Endothelial cell of umbilical vein (primary cell): ENCODE measurements at regions not wholly inside any gene's neighbourhood (a gene's known extent, or its start where the extent isn't known, plus 50 kb on each side); places are given as distances from the start of the nearest gene placed in this dataset.

Source experiments
- BruUV-seq: library from RNA; stranded (reverse); fragments of 400-500 nt; replicated peaks from 2 replicates; lab custom pipeline; 2021; lab: Mats Ljungman, UMichigan
- CTCF ChIA-PET: fragments of 300-600, 350-600 bp; sonication (Branson Sonifier 250); formaldehyde crosslinking; loops from one replicate; lab custom pipeline; 2021; ENCODE audit warnings: antibody characterized with exemption, inconsistent platforms; lab: Charles Lee
- POLR2A ChIA-PET: fragments of 300-600, 350-600 bp; sonication (Branson Sonifier 250); formaldehyde crosslinking; loops from one replicate; lab custom pipeline; 2021; ENCODE audit warnings: antibody characterized with exemption, inconsistent platforms; lab: Charles Lee
- DNase-seq: peaks from one replicate; pipeline ENCODE4 v3.0.0-alpha.2; 2011; ENCODE audit warnings: low read depth, low spot score
- FAIRE-seq: peaks from 2 replicates; lab custom pipeline; 2011; peaks lifted over from hg19 to GRCh38; lab: Jason Lieb, UNC
- H2AFZ ChIP-seq: 2 replicates; pipeline ENCODE4 v1.6.0; 2012; ENCODE audit warnings: low read depth, low read length, control low read depth, inconsistent platforms
- H3K27ac ChIP-seq: 2 replicates; pipeline ENCODE4 v1.5.1; 2011; ENCODE audit warnings: low read depth, mild to moderate bottlenecking, control low read depth, low read length, moderate library complexity; ENCODE audit not compliant: insufficient read depth
- H3K27me3 ChIP-seq, 2 experiments: 2 replicates each; pipeline versions ENCODE4 v1.6.0 to v1.6.1; 2011; ENCODE audit warnings: low read length in 2 of 2, mixed read lengths in 1 of 2; ENCODE audit not compliant: control insufficient read depth in 2 of 2, insufficient read depth in 2 of 2
- H3K36me3 ChIP-seq, 2 experiments: 2 replicates in 1 of 2; 3 replicates in 1 of 2; pipeline ENCODE4 v1.5.1; 2011; ENCODE audit warnings: low read length in 2 of 2, mild to moderate bottlenecking in 1 of 2, moderate library complexity in 1 of 2; ENCODE audit not compliant: control insufficient read depth in 2 of 2, insufficient read depth in 2 of 2; ENCODE audit errors: extremely low read depth in 1 of 2
- H3K4me1 ChIP-seq: 3 replicates; pipeline ENCODE4 v1.5.1; 2011; ENCODE audit warnings: mild to moderate bottlenecking, low read length; ENCODE audit not compliant: control insufficient read depth, insufficient read depth; ENCODE audit errors: extremely low read depth
- H3K4me2 ChIP-seq: 2 replicates; pipeline ENCODE4 v1.6.1; 2011; ENCODE audit warnings: low read length, control low read depth, mixed read lengths; ENCODE audit not compliant: insufficient read depth
- H3K4me3 ChIP-seq, 3 experiments: fragments of 200-600 bp in 1 of 3; sonication (generic), shearing (Covaris generic) in 1 of 3; replicated peaks in 1 of 3; 2 replicates each; pipeline ENCODE4 v1.5.1; 2011 to 2016; ENCODE audit warnings: control low read depth in 3 of 3, low read length in 3 of 3, mild to moderate bottlenecking in 2 of 3, inconsistent platforms in 1 of 3, low read depth in 1 of 3, moderate library complexity in 1 of 3; ENCODE audit not compliant: insufficient read depth in 1 of 3
- H3K79me2 ChIP-seq: 2 replicates; pipeline ENCODE4 v1.6.0; 2012; ENCODE audit warnings: low read length, inconsistent platforms; ENCODE audit not compliant: control insufficient read depth, insufficient read depth
- H3K9ac ChIP-seq: replicated peaks from 2 replicates; pipeline ENCODE3; 2011; ENCODE audit warnings: low read length, control low read depth; ENCODE audit not compliant: insufficient read depth; ENCODE audit errors: extremely low read depth
- H3K9me1 ChIP-seq: replicated peaks from 3 replicates; pipeline ENCODE4 v1.6.0; 2011; ENCODE audit warnings: mild to moderate bottlenecking, low read length; ENCODE audit not compliant: control insufficient read depth, insufficient read depth; ENCODE audit errors: extremely low read depth
- H3K9me3 ChIP-seq: replicated peaks from 2 replicates; pipeline ENCODE4 v1.5.1; 2012; ENCODE audit warnings: low read length, inconsistent platforms; ENCODE audit not compliant: control insufficient read depth, insufficient read depth
- H4K20me1 ChIP-seq: replicated peaks from 2 replicates; pipeline ENCODE3; 2011; ENCODE audit warnings: mild to moderate bottlenecking, low read length; ENCODE audit not compliant: control insufficient read depth, insufficient read depth; ENCODE audit errors: extremely low read depth
- EZH2 ChIP-seq: IDR thresholded peaks from 2 replicates; pipeline ENCODE4 v1.6.1; 2012; ENCODE audit warnings: borderline replicate concordance, low read depth, mild to moderate bottlenecking, moderate library complexity, low read length, inconsistent platforms; ENCODE audit not compliant: severe bottlenecking
- FOS ChIP-seq: IDR thresholded peaks from 2 replicates; pipeline ENCODE4 v1.6.1; 2011; ENCODE audit warnings: mild to moderate bottlenecking, low read length, moderate library complexity, borderline replicate concordance; ENCODE audit not compliant: insufficient read depth
- GATA2 ChIP-seq: IDR thresholded peaks from 2 replicates; pipeline ENCODE4 v1.7.0; 2011; ENCODE audit warnings: low read depth, mild to moderate bottlenecking, moderate library complexity, mixed read lengths, low read length; ENCODE audit not compliant: insufficient read length, insufficient read depth
- JUN ChIP-seq: IDR thresholded peaks from 2 replicates; pipeline ENCODE4 v1.6.1; 2011; ENCODE audit warnings: borderline replicate concordance, low read depth; ENCODE audit not compliant: insufficient read length, insufficient read depth
- MYC ChIP-seq: IDR thresholded peaks from one replicate; pipeline ENCODE4 v1.6.1; 2011; ENCODE audit warnings: mild to moderate bottlenecking, low read depth, low read length
- POLR2A ChIP-seq: IDR thresholded peaks from 2 replicates; pipeline ENCODE4 v1.6.1; 2012; ENCODE audit warnings: low read depth, mild to moderate bottlenecking, control low read depth, low read length
- POLR2AphosphoS5 ChIP-seq: IDR thresholded peaks from 2 replicates; pipeline ENCODE4 v1.6.1; 2012; ENCODE audit warnings: low read depth, mild to moderate bottlenecking, control low read depth, low read length, moderate library complexity; ENCODE audit not compliant: insufficient read depth
- dilution Hi-C: fragments of 300-500 bp; cut with MboI; formaldehyde crosslinking; loops from one replicate; pipeline ENCODE4 v1.15.0; 2019; ENCODE audit warnings: low sequenced_read_pairs; ENCODE audit not compliant: extremely low pct_ligation_motif_present
- intact Hi-C: fragments of 100-400 bp; cut with micrococcal nuclease; formaldehyde crosslinking; loops from one replicate; pipeline ENCODE4 v1.10.0; 2022
- TF ChIP-seq, protein P1 (sequence below): IDR thresholded peaks from 2 replicates; pipeline ENCODE4 v1.6.1; 2011; ENCODE audit not compliant: insufficient read depth, insufficient read length
- TF ChIP-seq, protein P2 (sequence below), 2 donors: IDR thresholded peaks; 1 replicate in 1 of 2; 2 replicates in 1 of 2; pipeline ENCODE4 v1.5.1; 2011; ENCODE audit warnings: low read length in 2 of 2, mild to moderate bottlenecking in 2 of 2, moderate library complexity in 2 of 2, control low read depth in 1 of 2, inconsistent platforms in 1 of 2, low read depth in 1 of 2; ENCODE audit not compliant: insufficient read depth in 1 of 2; ENCODE audit errors: extremely low read depth in 1 of 2

- intact Hi-C loops, result loop anchor here (5.0 kb wide), 1 partner anchor 83 kb away; no protein-coding TSS in a partner anchor
- POLR2A ChIA-PET, result no interaction called here
- H3K27ac ChIP-seq, result no peak overlapping the region
Measured at GRCh38 chr4:155544547-155544946, 122.1 kb upstream of the GUCY1A1 start.

More at GRCh38 chr4:155544547-155544946, 122.1 kb upstream of the GUCY1A1 start:
- dilution Hi-C loops, result no loop called here
- H3K4me2 ChIP-seq, result no peak overlapping the region
- H3K9me3 ChIP-seq, result no peaks in the 10 kb centered on the region
- H3K4me3 ChIP-seq, result no peak overlapping the region
- H3K9me1 ChIP-seq, result no peaks in the 10 kb centered on the region
- no peak overlapping the region for H3K9ac ChIP-seq
- no peaks in the 10 kb centered on the region for H3K79me2 ChIP-seq
- FAIRE-seq (no peak), DNase-seq (no peak)
- no peaks in the 10 kb centered on the region for H3K36me3 ChIP-seq
- CTCF ChIA-PET, result interaction anchor here (1.9 to 4.7 kb wide), 2 partner anchors 16 to 243 kb away, joined by 4 to 23 read pairs; no protein-coding TSS in a partner anchor
- H4K20me1 ChIP-seq, result no peaks in the 10 kb centered on the region
- no peaks in the 10 kb centered on the region for H3K27me3 ChIP-seq
- TF ChIP-seq FOS (no peak), GATA2 (no peak), MYC (no peak), POLR2A (no peak), POLR2AphosphoS5 (no peak), EZH2 (no peak), JUN (no peak)
- TF ChIP-seq, protein P1, sequence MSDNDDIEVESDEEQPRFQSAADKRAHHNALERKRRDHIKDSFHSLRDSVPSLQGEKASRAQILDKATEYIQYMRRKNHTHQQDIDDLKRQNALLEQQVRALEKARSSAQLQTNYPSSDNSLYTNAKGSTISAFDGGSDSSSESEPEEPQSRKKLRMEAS, result no peak
- TF ChIP-seq, protein P2, sequence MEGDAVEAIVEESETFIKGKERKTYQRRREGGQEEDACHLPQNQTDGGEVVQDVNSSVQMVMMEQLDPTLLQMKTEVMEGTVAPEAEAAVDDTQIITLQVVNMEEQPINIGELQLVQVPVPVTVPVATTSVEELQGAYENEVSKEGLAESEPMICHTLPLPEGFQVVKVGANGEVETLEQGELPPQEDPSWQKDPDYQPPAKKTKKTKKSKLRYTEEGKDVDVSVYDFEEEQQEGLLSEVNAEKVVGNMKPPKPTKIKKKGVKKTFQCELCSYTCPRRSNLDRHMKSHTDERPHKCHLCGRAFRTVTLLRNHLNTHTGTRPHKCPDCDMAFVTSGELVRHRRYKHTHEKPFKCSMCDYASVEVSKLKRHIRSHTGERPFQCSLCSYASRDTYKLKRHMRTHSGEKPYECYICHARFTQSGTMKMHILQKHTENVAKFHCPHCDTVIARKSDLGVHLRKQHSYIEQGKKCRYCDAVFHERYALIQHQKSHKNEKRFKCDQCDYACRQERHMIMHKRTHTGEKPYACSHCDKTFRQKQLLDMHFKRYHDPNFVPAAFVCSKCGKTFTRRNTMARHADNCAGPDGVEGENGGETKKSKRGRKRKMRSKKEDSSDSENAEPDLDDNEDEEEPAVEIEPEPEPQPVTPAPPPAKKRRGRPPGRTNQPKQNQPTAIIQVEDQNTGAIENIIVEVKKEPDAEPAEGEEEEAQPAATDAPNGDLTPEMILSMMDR (IDR thresholded peaks at IDR 0.05; ENCODE audit: extremely low read depth in 1 of 2, insufficient read depth in 1 of 2, low read depth in 1 of 2, low read length in 2 of 2), result no peak
- peaks cover 9% of the 10 kb centered on the region for H3K4me1 ChIP-seq
- no TSS peak for BruUV-seq
- no peak overlapping the region for H2AFZ ChIP-seq
